GM20000 (cell line): ENCODE measurements at regions not wholly inside any gene's neighbourhood (a gene's known extent, or its start where the extent isn't known, plus 50 kb on each side); places are given as distances from the start of the nearest gene placed in this dataset.

Experiments
- DNase-seq: peaks from one replicate; pipeline ENCODE4 v3.0.0; 2012; ENCODE audit warnings: low spot score
- CTCF ChIP-seq: IDR thresholded peaks from 2 replicates; pipeline ENCODE4 v1.5.1; 2012; ENCODE audit warnings: mild to moderate bottlenecking, control low read depth; ENCODE audit errors: extremely low read depth, missing control alignments

GRCh38 chr13:22748866-22749577 lies 431.8 kb upstream of the SGCG start:
- DNase-seq = no peak
- no peak for TF ChIP-seq CTCF

GRCh38 chr13:22749626-22750025 lies 431.2 kb upstream of the SGCG start:
- TF ChIP-seq CTCF = no peak
- no peak for DNase-seq

GRCh38 chr13:22757530-22758120 lies 423.2 kb upstream of the SGCG start:
- DNase-seq = no peak
- TF ChIP-seq CTCF = no peak

GRCh38 chr13:22758245-22758644 lies 422.5 kb upstream of the SGCG start:
- no peak for TF ChIP-seq CTCF
- no peak for DNase-seq

GRCh38 chr13:22761709-22762108 lies 419.1 kb upstream of the SGCG start:
- TF ChIP-seq CTCF = no peak
- DNase-seq = no peak

GRCh38 chr13:22765547-22765946 lies 415.2 kb upstream of the SGCG start:
- no peak for TF ChIP-seq CTCF

GRCh38 chr13:22770891-22771290 lies 409.9 kb upstream of the SGCG start:
- DNase-seq = no peak
- TF ChIP-seq CTCF = no peak

More at GRCh38 chr13:22765547-22765946, 415.2 kb upstream of the SGCG start:
- DNase-seq = no peak
